GM12864 (cell line): ENCODE measurements at regions not wholly inside any gene's neighbourhood (a gene's known extent, or its start where the extent isn't known, plus 50 kb on each side); places are given as distances from the start of the nearest gene placed in this dataset.
"Not testable (repeated sequence)": the region's sequence is repeated elsewhere in the genome, so short reads cannot be mapped to it uniquely, and the experiment has no call there.

Source experiments
- DNase-seq: peaks from one replicate; pipeline ENCODE4 v3.0.0-alpha.2; 2011; ENCODE audit warnings: low read depth
- H3K4me3 ChIP-seq: 2 replicates; pipeline ENCODE4 v1.5.1; 2011; ENCODE audit warnings: mild to moderate bottlenecking, low read depth, low read length, control low read depth
- TF ChIP-seq, protein P1 (sequence below): IDR thresholded peaks from 2 replicates; pipeline ENCODE4 v1.5.1; 2011; ENCODE audit warnings: low read depth, mild to moderate bottlenecking, moderate library complexity, low read length, control low read depth, inconsistent platforms; ENCODE audit errors: missing control alignments

DNA sequence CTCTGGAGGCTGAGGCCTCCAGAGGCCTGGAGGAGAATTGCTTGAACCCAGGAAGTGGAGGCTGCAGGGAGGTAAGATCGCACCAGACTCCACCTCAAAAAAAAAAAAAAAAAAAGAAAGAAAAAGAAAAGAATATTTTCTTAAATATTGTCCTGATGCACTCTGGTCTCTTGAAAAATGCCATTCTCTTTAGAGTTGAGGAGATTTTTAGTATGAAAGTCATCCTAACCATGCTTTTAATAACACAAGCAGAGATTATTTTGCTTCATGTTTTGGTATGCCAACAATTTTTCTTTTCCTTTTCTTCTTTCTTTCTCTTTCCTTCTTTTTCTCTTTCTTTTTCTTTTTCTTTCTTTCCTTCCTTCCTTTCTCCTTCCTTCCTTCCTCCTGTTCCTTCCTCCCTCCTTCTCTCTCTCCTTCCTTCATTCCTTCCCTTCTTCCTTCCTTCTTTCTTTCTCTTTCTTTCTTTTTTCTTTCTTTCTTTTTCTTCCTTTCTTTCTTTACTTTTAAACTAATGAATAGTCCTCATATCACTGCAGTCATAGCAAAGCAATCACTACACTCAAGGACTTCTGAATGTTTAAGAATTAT, 116.9 kb upstream of the CCNH start:
- H3K4me3 ChIP-seq = no peak overlapping the region
- DNase-seq = no peak
- TF ChIP-seq, protein P1, sequence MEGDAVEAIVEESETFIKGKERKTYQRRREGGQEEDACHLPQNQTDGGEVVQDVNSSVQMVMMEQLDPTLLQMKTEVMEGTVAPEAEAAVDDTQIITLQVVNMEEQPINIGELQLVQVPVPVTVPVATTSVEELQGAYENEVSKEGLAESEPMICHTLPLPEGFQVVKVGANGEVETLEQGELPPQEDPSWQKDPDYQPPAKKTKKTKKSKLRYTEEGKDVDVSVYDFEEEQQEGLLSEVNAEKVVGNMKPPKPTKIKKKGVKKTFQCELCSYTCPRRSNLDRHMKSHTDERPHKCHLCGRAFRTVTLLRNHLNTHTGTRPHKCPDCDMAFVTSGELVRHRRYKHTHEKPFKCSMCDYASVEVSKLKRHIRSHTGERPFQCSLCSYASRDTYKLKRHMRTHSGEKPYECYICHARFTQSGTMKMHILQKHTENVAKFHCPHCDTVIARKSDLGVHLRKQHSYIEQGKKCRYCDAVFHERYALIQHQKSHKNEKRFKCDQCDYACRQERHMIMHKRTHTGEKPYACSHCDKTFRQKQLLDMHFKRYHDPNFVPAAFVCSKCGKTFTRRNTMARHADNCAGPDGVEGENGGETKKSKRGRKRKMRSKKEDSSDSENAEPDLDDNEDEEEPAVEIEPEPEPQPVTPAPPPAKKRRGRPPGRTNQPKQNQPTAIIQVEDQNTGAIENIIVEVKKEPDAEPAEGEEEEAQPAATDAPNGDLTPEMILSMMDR = no peak

DNA sequence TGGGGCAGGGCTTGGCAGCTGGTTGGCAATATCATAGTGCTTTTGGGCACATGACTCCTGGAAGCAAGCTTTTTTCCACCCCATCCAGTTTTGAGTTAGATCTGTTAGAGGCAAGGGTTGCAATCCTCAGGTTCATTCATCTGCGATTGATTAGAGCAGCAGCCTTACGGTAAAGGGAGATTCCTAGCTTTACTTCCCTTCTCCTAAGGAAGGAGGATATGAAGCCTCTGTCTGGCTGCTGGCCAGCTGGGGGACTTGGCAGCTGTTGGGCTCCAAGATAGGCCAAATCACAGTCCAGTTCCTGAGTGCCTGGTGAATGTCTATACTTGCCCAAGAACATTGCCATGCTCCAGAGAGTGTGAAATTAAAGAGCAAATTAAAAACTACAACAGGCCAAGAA, 113.4 kb upstream of the CCNH start:
- DNase-seq = no peak
- no peak overlapping the region for H3K4me3 ChIP-seq
- TF ChIP-seq, protein P1 = no peak

DNA sequence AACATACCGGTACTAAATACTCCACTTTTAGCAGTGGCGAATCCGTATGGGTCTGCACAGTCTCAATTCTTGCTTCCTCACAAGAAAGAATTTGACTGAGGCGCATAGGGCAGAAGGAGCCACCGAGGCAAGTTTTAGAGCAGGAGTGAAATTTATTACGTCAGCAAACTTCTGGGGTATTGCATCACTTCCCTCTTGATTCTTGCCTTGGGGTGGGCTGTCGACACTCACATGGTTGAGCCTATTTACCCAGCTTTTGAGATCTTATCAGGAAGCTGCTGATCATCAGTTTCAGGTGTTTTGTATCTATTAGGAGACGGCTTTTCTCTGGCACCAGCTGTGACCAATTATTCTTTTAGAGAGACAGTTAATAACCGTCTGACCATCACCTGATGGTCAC, 111.5 kb upstream of the CCNH start:
- TF ChIP-seq, protein P1 = no peak
- no peak for DNase-seq

DNA sequence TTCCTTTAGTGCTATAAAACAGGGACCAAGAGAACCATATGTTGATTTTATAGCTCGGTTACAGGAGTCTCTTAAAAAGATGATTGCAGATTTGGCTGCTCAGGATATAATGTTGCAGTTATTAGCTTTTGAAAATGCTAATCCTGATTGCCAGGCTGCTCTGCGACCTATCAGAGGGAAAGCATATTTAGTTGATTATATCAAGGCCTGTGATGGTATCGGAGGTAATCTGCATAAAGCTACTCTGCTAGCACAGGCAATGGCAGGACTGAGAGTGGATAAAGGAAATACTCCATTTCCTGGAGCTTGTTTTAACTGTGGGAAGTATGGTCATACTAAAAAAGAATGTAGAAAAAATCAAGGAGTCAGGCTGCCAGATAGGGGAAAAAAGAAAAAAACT, 99.0 kb upstream of the CCNH start:
- DNase-seq, H3K4me3 ChIP-seq: not testable (repeated sequence)

More for the DNA sequence above, 111.5 kb upstream of the CCNH start:
- no peak overlapping the region for H3K4me3 ChIP-seq

DNA sequence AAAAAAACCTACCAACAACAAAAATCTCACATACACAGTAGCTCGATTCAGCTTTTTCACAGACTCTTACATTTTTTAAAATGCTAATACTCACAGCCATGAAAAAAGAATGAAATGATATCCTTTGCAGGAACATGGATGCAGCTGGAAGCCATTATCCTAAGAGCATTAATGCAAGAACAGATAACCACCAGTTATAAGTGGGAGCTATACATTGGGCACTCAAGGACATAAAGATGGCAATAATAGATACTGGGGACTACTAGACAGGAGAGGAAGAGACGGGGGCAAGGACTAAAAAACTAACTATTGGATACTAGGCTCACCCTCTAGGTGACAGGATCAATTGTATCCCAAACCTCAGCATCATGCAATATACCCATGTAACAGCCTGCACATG, 90.3 kb upstream of the CCNH start:
- TF ChIP-seq, protein P1 = no peak
- no peak for DNase-seq
- no peak overlapping the region for H3K4me3 ChIP-seq

DNA sequence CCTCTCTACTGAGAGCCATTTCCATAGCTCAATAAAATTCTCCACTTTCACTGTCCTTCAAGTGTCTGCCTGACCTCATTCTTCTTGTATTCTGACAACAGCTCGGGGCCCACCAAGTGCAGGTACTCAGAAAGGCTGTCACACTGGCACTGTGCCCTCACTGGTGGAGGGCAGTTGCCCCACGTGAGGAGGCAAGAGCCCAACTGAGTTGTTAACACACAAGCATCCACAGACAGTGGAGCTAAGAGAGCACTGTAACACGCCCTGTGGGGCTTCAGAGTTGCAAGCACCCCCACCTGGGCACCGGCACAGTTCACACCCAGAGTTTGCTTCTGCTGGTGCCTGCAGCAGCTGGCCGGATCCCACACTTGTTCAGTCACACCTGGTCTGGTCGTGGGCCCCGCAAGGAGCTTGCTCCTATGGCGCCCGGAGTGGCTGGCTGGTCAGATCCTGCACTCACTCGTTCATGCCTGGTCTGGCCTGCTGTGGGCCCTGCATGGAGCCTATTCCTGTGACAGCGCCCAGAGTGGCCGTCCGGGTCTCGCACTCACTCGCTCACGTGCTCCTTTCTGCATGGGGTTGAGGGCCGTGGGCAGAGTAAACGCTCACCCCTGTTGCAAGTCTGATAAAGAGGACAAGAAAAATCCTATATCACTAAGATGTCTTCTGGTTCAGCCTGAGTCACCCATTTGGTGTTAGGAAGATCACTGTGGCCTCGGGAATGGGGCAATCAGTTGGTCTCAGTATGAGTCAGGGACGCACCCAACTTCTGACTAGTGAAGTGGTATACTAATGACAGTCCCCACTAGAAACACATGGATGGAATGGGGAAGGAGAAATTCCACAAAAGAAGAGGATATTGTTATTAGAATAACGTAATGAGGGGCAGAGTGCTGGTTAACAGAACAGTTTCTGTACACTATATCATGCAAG, 87.0 kb upstream of the CCNH start:
- H3K4me3 ChIP-seq = no peak overlapping the region
- TF ChIP-seq, protein P1 = no peak
- no peak for DNase-seq
